PFSK-1 (cell line): ENCODE measurements at regions not wholly inside any gene's neighbourhood (a gene's known extent, or its start where the extent isn't known, plus 50 kb on each side); places are given as distances from the start of the nearest gene placed in this dataset.

Experiments used
- FOXP2 ChIP-seq: optimal IDR thresholded peaks from 2 replicates; pipeline ENCODE3; 2011; ENCODE audit warnings: borderline replicate concordance, control low read depth, inconsistent platforms; ENCODE audit not compliant: insufficient read depth; ENCODE audit errors: extremely low read length, extremely low read depth
- POLR2AphosphoS5 ChIP-seq: IDR thresholded peaks from 2 replicates; pipeline ENCODE4 v1.6.1; 2012; ENCODE audit warnings: low read depth, mild to moderate bottlenecking, control low read depth, low read length, moderate library complexity
- REST ChIP-seq, 2 experiments: IDR thresholded peaks; 2 replicates each; pipeline versions ENCODE4 v1.6.1 to v1.8.0; 2011 to 2012; ENCODE audit warnings: low read depth in 2 of 2, low read length in 2 of 2, control low read depth in 1 of 2, inconsistent platforms in 1 of 2, mild to moderate bottlenecking in 1 of 2, moderate library complexity in 1 of 2; ENCODE audit not compliant: insufficient read depth in 1 of 2
- SIN3A ChIP-seq: IDR thresholded peaks from 2 replicates; pipeline ENCODE4 v1.6.1; 2012; ENCODE audit warnings: mild to moderate bottlenecking, low read length, moderate library complexity, borderline replicate concordance; ENCODE audit not compliant: insufficient read depth
- TAF1 ChIP-seq: IDR thresholded peaks from 2 replicates; pipeline ENCODE4 v1.6.1; 2012; ENCODE audit warnings: low read length, control low read depth, borderline replicate concordance; ENCODE audit not compliant: insufficient read depth

- no peak for TF ChIP-seq TAF1
- no peak for TF ChIP-seq REST (IDR thresholded peaks at IDR 0.05; ENCODE audit: insufficient read depth in 1 of 2, low read depth in 2 of 2, low read length in 2 of 2)
- no peak for TF ChIP-seq SIN3A
- TF ChIP-seq FOXP2: no peak
- TF ChIP-seq POLR2AphosphoS5: no peak
Measured at GRCh38 chr2:139067874-139068273, 287.7 kb upstream of the NXPH2 start.

- TF ChIP-seq TAF1 (no peak), SIN3A (no peak), REST (IDR thresholded peaks at IDR 0.05; ENCODE audit: insufficient read depth in 1 of 2, low read depth in 2 of 2, low read length in 2 of 2) (no peak)
Measured at GRCh38 chr2:139067072-139067471, 286.9 kb upstream of the NXPH2 start.

GRCh38 chr2:139064159-139064558, 284.0 kb upstream of the NXPH2 start:
- TF ChIP-seq REST (IDR thresholded peaks at IDR 0.05; ENCODE audit: insufficient read depth in 1 of 2, low read depth in 2 of 2, low read length in 2 of 2) (no peak), TAF1 (no peak), FOXP2 (no peak), SIN3A (no peak), POLR2AphosphoS5 (no peak)

- no peak for TF ChIP-seq POLR2AphosphoS5
- TF ChIP-seq TAF1: no peak
- TF ChIP-seq FOXP2: no peak
- no peak for TF ChIP-seq SIN3A
- TF ChIP-seq REST (IDR thresholded peaks at IDR 0.05; ENCODE audit: insufficient read depth in 1 of 2, low read depth in 2 of 2, low read length in 2 of 2): no peak
Measured at GRCh38 chr2:139059617-139060016, 279.4 kb upstream of the NXPH2 start.

- no peak for TF ChIP-seq POLR2AphosphoS5
- TF ChIP-seq TAF1: no peak
- TF ChIP-seq SIN3A: no peak
- TF ChIP-seq REST (IDR thresholded peaks at IDR 0.05; ENCODE audit: insufficient read depth in 1 of 2, low read depth in 2 of 2, low read length in 2 of 2): no peak
- TF ChIP-seq FOXP2: no peak
Measured at GRCh38 chr2:139055202-139055601, 275.0 kb upstream of the NXPH2 start.
